ENCODE measurements at regions not wholly inside any gene's neighbourhood (a gene's known extent, or its start where the extent isn't known, plus 50 kb on each side); places are given as distances from the start of the nearest gene placed in this dataset.

DNA sequence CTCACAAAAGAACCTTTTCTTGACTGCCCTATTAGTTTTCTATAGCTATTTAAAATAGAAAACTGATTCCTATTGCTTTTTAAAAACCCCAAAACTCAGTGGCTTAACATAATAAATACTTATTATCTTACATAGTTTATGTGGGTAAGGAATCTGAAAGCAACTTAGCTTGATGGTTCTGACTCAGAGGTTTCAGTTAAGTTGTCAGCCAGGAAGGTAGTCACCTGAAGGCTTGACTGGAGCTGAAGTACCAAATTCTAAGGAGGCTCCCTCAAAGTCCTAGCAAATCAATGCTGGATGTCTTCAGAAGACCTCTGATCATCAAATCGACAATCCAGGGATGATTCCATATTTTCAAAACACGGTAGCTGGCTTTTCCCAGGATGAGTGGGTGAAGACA lies 546.6 kb upstream of the CDH2 start:
- Histone ChIP-seq H2BK5ac (ENCODE audit: insufficient read length, low read length) (no peak overlapping the region), H3K9me3 (ENCODE audit: control insufficient read depth, low read depth, low read length) (peaks cover 6% of the 10 kb centered on the region), H3K14ac (ENCODE audit: insufficient read depth, low read length) (no peak overlapping the region), H2BK20ac (ENCODE audit: low read depth, low read length, poor library complexity, severe bottlenecking) (no peak overlapping the region), H3K9ac (ENCODE audit: extremely low read depth, insufficient read length, low read length) (no peak overlapping the region), H3K23me2 (ENCODE audit: insufficient read length, low read depth, low read length, poor library complexity, severe bottlenecking) (no peaks in the 10 kb centered on the region), H3K27ac (ENCODE audit: insufficient read length, low read depth, low read length) (no peak overlapping the region), H2BK120ac (ENCODE audit: low read depth, low read length, poor library complexity, severe bottlenecking) (no peak overlapping the region), H2AFZ (ENCODE audit: low read length) (no peak overlapping the region), H4K91ac (ENCODE audit: insufficient read length, low read depth, low read length) (no peak overlapping the region), H3K27me3 (ENCODE audit: insufficient read depth, low read length) (no peaks in the 10 kb centered on the region), H2BK15ac (ENCODE audit: low read depth, low read length) (no peak overlapping the region), H3K79me2 (ENCODE audit: insufficient read depth, low read length) (no peaks in the 10 kb centered on the region), H4K8ac (replicated peaks; ENCODE audit: insufficient read length, low read depth, low read length) (no peak overlapping the region), H3K4ac (ENCODE audit: low read depth, low read length) (no peak overlapping the region), H3K79me1 (ENCODE audit: insufficient read depth, low read depth, low read length, poor library complexity, severe bottlenecking) (no peaks in the 10 kb centered on the region), H3K18ac (ENCODE audit: insufficient read length, low read depth, low read length) (no peak overlapping the region), H4K20me1 (ENCODE audit: control insufficient read depth, insufficient read depth, insufficient read length) (no peaks in the 10 kb centered on the region), H3K4me2 (ENCODE audit: insufficient read depth, insufficient read length, low read length) (no peak overlapping the region), H3K23ac (ENCODE audit: insufficient read length, low read depth, low read length) (no peak overlapping the region), H4K5ac (ENCODE audit: insufficient read length, low read depth, low read length) (no peak overlapping the region), H3K56ac (ENCODE audit: insufficient read length, low read depth, low read length) (no peak overlapping the region), H2BK12ac (ENCODE audit: insufficient read length, low read depth, low read length) (no peak overlapping the region), H2AK5ac (ENCODE audit: insufficient read length, low read length) (no peak overlapping the region), H3T11ph (ENCODE audit: low read length) (no peak overlapping the region), H3K4me1 (ENCODE audit: insufficient read depth, low read length) (no peaks in the 10 kb centered on the region)
- Mint-ChIP-seq H3K36me3 (ENCODE audit: insufficient read depth in 1 of 3, low read depth in 3 of 3) (no peaks in the 10 kb centered on the region; a peak in 1 of 7 replicates), H3K9me3 (peaks cover 0 to 4% of the 10 kb centered on the region in 2 experiments; a peak in 2 of 5 replicates), H3K27me3 (ENCODE audit: low read depth) (no peaks in the 10 kb centered on the region), H3K4me1 (no peaks in the 10 kb centered on the region), H3K4me3 (no peak overlapping the region), H3K27ac (no peak overlapping the region)
- no peak for DNase-seq
- TF ChIP-seq, protein P1, sequence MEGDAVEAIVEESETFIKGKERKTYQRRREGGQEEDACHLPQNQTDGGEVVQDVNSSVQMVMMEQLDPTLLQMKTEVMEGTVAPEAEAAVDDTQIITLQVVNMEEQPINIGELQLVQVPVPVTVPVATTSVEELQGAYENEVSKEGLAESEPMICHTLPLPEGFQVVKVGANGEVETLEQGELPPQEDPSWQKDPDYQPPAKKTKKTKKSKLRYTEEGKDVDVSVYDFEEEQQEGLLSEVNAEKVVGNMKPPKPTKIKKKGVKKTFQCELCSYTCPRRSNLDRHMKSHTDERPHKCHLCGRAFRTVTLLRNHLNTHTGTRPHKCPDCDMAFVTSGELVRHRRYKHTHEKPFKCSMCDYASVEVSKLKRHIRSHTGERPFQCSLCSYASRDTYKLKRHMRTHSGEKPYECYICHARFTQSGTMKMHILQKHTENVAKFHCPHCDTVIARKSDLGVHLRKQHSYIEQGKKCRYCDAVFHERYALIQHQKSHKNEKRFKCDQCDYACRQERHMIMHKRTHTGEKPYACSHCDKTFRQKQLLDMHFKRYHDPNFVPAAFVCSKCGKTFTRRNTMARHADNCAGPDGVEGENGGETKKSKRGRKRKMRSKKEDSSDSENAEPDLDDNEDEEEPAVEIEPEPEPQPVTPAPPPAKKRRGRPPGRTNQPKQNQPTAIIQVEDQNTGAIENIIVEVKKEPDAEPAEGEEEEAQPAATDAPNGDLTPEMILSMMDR (conservative IDR thresholded peaks at IDR 0.05), result no peak
- no CpG with 5 or more reads among the region's 2 CpGs for WGBS (ENCODE audit: extremely low coverage, insufficient read length, low lambda C conversion rate)
